Endodermal cell (in vitro differentiated cells): ENCODE measurements at regions not wholly inside any gene's neighbourhood (a gene's known extent, or its start where the extent isn't known, plus 50 kb on each side); places are given as distances from the start of the nearest gene placed in this dataset.

ENCODE experiments used
- DNase-seq: peaks from one replicate; pipeline ENCODE4 v3.0.0-alpha.2; 2017
- H3K27ac ChIP-seq: 2 replicates; pipeline ENCODE4 v1.5.1; 2013; ENCODE audit warnings: mild to moderate bottlenecking, low read depth, low read length, moderate library complexity
- H3K27me3 ChIP-seq: 2 replicates; pipeline ENCODE4 v1.6.1; 2013; ENCODE audit warnings: mild to moderate bottlenecking, low read length, moderate library complexity; ENCODE audit not compliant: insufficient read depth, control insufficient read depth, poor library complexity, severe bottlenecking
- H3K36me3 ChIP-seq: 2 replicates; pipeline ENCODE4 v1.7.0; 2013; ENCODE audit warnings: mild to moderate bottlenecking, low read length, moderate library complexity; ENCODE audit not compliant: control insufficient read depth, insufficient read depth
- H3K4me1 ChIP-seq: one replicate; pipeline ENCODE4 v1.7.0; 2013; ENCODE audit warnings: low read length; ENCODE audit not compliant: control insufficient read depth, insufficient read depth
- H3K4me3 ChIP-seq: 2 replicates; pipeline ENCODE4 v1.5.1; 2013; ENCODE audit warnings: mild to moderate bottlenecking, low read length, moderate library complexity
- H3K9ac ChIP-seq: 2 replicates; pipeline ENCODE4 v1.6.1; 2013; ENCODE audit warnings: mild to moderate bottlenecking, low read length, moderate library complexity; ENCODE audit not compliant: poor library complexity, severe bottlenecking; ENCODE audit errors: extremely low read depth
- H3K9me3 ChIP-seq: 2 replicates; pipeline ENCODE4 v1.6.1; 2013; ENCODE audit warnings: mild to moderate bottlenecking, low read length, moderate library complexity; ENCODE audit not compliant: control insufficient read depth
- H3K27ac Mint-ChIP-seq: 2 replicates; pipeline ENCODE4 v1.8.0; 2020; ENCODE audit warnings: mixed read lengths
- H3K27me3 Mint-ChIP-seq: 2 replicates; pipeline ENCODE4 v1.8.0; 2021; ENCODE audit warnings: mild to moderate bottlenecking, mixed read lengths; ENCODE audit not compliant: insufficient read depth
- H3K36me3 Mint-ChIP-seq: 2 replicates; pipeline ENCODE4 v1.8.0; 2020; ENCODE audit warnings: low read depth, mixed read lengths
- H3K4me1 Mint-ChIP-seq: 2 replicates; pipeline ENCODE4 v1.8.0; 2020; ENCODE audit warnings: mixed read lengths
- H3K4me3 Mint-ChIP-seq: 2 replicates; pipeline ENCODE4 v1.8.0; 2020; ENCODE audit warnings: mild to moderate bottlenecking, moderate library complexity, mixed read lengths
- H3K9me3 Mint-ChIP-seq: 2 replicates; pipeline ENCODE4 v1.8.0; 2020; ENCODE audit warnings: mild to moderate bottlenecking, mixed read lengths
- CTCF ChIP-seq: fragments of 200-600 bp; sonication (generic); conservative IDR thresholded peaks from 2 replicates; pipeline ENCODE4 v1.5.0; 2021; ENCODE audit warnings: antibody characterized with exemption, mild to moderate bottlenecking
- WGBS, 2 experiments: methylation state at CpG; one replicate each; pipeline versions ENCODE4 v1.1.5 to v1.1.7; 2013; ENCODE audit warnings: missing lambda C conversion rate in 2 of 2, mixed read lengths in 1 of 2; ENCODE audit not compliant: insufficient coverage in 1 of 2, insufficient read length in 1 of 2; 5-methylcytosine and 5-hydroxymethylcytosine counted together

- Histone ChIP-seq H3K9ac (no peak overlapping the region), H3K27ac (no peak overlapping the region), H3K27me3 (no peaks in the 10 kb centered on the region), H3K4me3 (no peak overlapping the region), H3K4me1 (peaks cover 3% of the 10 kb centered on the region), H3K9me3 (peaks cover 16% of the 10 kb centered on the region), H3K36me3 (no peaks in the 10 kb centered on the region)
- DNase-seq: no peak
- TF ChIP-seq CTCF: no peak
- 67 to 89% methylated on average over 1 to 2 of the region's 2 CpGs for WGBS, 2 experiments
- Mint-ChIP-seq H3K36me3 (no peaks in the 10 kb centered on the region), H3K4me1 (peaks cover 12% of the 10 kb centered on the region), H3K9me3 (peaks cover 6% of the 10 kb centered on the region), H3K27me3 (no peaks in the 10 kb centered on the region), H3K27ac (no peak overlapping the region), H3K4me3 (no peak overlapping the region)
Observed at GRCh38 chr5:53339962-53340540, 140.4 kb upstream of the FST start.

- no peak overlapping the region for H3K4me3 Mint-ChIP-seq
- Histone ChIP-seq H3K9ac (no peak overlapping the region), H3K36me3 (no peaks in the 10 kb centered on the region), H3K9me3 (peaks cover 17% of the 10 kb centered on the region), H3K27me3 (no peaks in the 10 kb centered on the region), H3K4me3 (no peak overlapping the region), H3K4me1 (peaks cover 3% of the 10 kb centered on the region), H3K27ac (no peak overlapping the region)
- H3K4me1 Mint-ChIP-seq: peaks cover 12% of the 10 kb centered on the region
- no peak overlapping the region for H3K27ac Mint-ChIP-seq
- WGBS, 2 experiments: 91 to 100% methylated on average over 1 to 3 of the region's 3 CpGs
- DNase-seq: no peak
- no peaks in the 10 kb centered on the region for H3K36me3 Mint-ChIP-seq
- no peak for TF ChIP-seq CTCF
- H3K9me3 Mint-ChIP-seq: peaks cover 6% of the 10 kb centered on the region
- H3K27me3 Mint-ChIP-seq: no peaks in the 10 kb centered on the region
Observed at GRCh38 chr5:53340956-53341750, 139.3 kb upstream of the FST start.

GRCh38 chr5:53342236-53342635, 138.2 kb upstream of the FST start:
- Mint-ChIP-seq H3K4me1 (peaks cover 12% of the 10 kb centered on the region), H3K4me3 (no peak overlapping the region)
- H3K36me3 ChIP-seq: no peaks in the 10 kb centered on the region

More at GRCh38 chr5:53342236-53342635, 138.2 kb upstream of the FST start:
- H3K27me3 ChIP-seq: no peaks in the 10 kb centered on the region
- Mint-ChIP-seq H3K27ac (no peak overlapping the region), H3K36me3 (no peaks in the 10 kb centered on the region), H3K27me3 (no peaks in the 10 kb centered on the region), H3K9me3 (peaks cover 6% of the 10 kb centered on the region)
- no peak for DNase-seq
- H3K4me1 ChIP-seq: peaks cover 3% of the 10 kb centered on the region
- no peak overlapping the region for H3K4me3 ChIP-seq
- H3K9ac ChIP-seq: no peak overlapping the region
- no peak for TF ChIP-seq CTCF
- peaks cover 17% of the 10 kb centered on the region for H3K9me3 ChIP-seq
- no peak overlapping the region for H3K27ac ChIP-seq
